Trophoblast cell (in vitro differentiated cells and primary cell): ENCODE measurements at regions not wholly inside any gene's neighbourhood (a gene's known extent, or its start where the extent isn't known, plus 50 kb on each side); places are given as distances from the start of the nearest gene placed in this dataset.

Experiments
- DNase-seq, 2 donors: peaks; one replicate each; pipeline ENCODE4 v3.0.0-alpha.2; 2016
- H2AFZ ChIP-seq: 2 replicates; pipeline ENCODE4 v1.6.1; 2013; ENCODE audit warnings: low read length, moderate library complexity, mild to moderate bottlenecking; ENCODE audit not compliant: insufficient read depth, poor library complexity
- H2AK5ac ChIP-seq: 2 replicates; pipeline ENCODE4 v1.6.1; 2013; ENCODE audit warnings: mild to moderate bottlenecking, low read length
- H2BK120ac ChIP-seq: 2 replicates; pipeline ENCODE4 v1.6.1; 2013; ENCODE audit warnings: low read length, mild to moderate bottlenecking, moderate library complexity; ENCODE audit not compliant: insufficient read depth, poor library complexity
- H2BK12ac ChIP-seq: 2 replicates; pipeline ENCODE4 v1.6.1; 2013; ENCODE audit warnings: mild to moderate bottlenecking, low read length, moderate library complexity
- H2BK5ac ChIP-seq: 2 replicates; pipeline ENCODE4 v1.6.1; 2013; ENCODE audit warnings: low read length, low read depth, moderate library complexity, mild to moderate bottlenecking; ENCODE audit not compliant: poor library complexity
- H3K14ac ChIP-seq: 2 replicates; pipeline ENCODE4 v1.6.1; 2013; ENCODE audit warnings: mild to moderate bottlenecking, low read length
- H3K18ac ChIP-seq: 2 replicates; pipeline ENCODE4 v1.6.1; 2013; ENCODE audit warnings: mild to moderate bottlenecking, low read length
- H3K23ac ChIP-seq: 2 replicates; pipeline ENCODE4 v1.6.1; 2013; ENCODE audit warnings: low read length
- H3K27ac ChIP-seq: 2 replicates; pipeline ENCODE4 v1.5.1; 2013; ENCODE audit warnings: low read depth, mild to moderate bottlenecking, inconsistent platforms, low read length, moderate library complexity
- H3K27me3 ChIP-seq: 2 replicates; pipeline ENCODE4 v1.6.1; 2013; ENCODE audit warnings: inconsistent platforms, mild to moderate bottlenecking, low read length, moderate library complexity; ENCODE audit not compliant: insufficient read depth
- H3K36me3 ChIP-seq, 2 experiments: 1 replicate in 1 of 2; 2 replicates in 1 of 2; pipeline ENCODE4 v1.6.1; 2013; ENCODE audit warnings: low read length in 2 of 2, mild to moderate bottlenecking in 2 of 2, moderate library complexity in 1 of 2; ENCODE audit not compliant: insufficient read depth in 2 of 2, control insufficient read depth in 1 of 2
- H3K4ac ChIP-seq: 2 replicates; pipeline ENCODE4 v1.6.1; 2013; ENCODE audit warnings: low read depth, mild to moderate bottlenecking, low read length, moderate library complexity
- H3K4me1 ChIP-seq, 2 experiments: 1 replicate in 1 of 2; 2 replicates in 1 of 2; pipeline ENCODE4 v1.6.1; 2013; ENCODE audit warnings: low read length in 2 of 2, mild to moderate bottlenecking in 2 of 2, moderate library complexity in 1 of 2; ENCODE audit not compliant: insufficient read depth in 2 of 2, control insufficient read depth in 1 of 2
- H3K4me2 ChIP-seq: 2 replicates; pipeline ENCODE4 v1.6.1; 2013; ENCODE audit warnings: inconsistent platforms, mild to moderate bottlenecking, low read length, moderate library complexity
- H3K4me3 ChIP-seq: 2 replicates; pipeline ENCODE4 v1.5.1; 2013; ENCODE audit warnings: mild to moderate bottlenecking, low read depth, low read length, inconsistent platforms
- H3K79me1 ChIP-seq: one replicate; pipeline ENCODE4 v1.6.1; 2013; ENCODE audit warnings: low read length
- H3K79me2 ChIP-seq: 2 replicates; pipeline ENCODE4 v1.6.1; 2013; ENCODE audit warnings: low read length, mild to moderate bottlenecking; ENCODE audit not compliant: control insufficient read depth, insufficient read depth, poor library complexity
- H3K9ac ChIP-seq: 2 replicates; pipeline ENCODE4 v1.6.1; 2013; ENCODE audit warnings: mild to moderate bottlenecking, low read length
- H3K9me3 ChIP-seq: 2 replicates; pipeline ENCODE4 v1.6.1; 2013; ENCODE audit warnings: low read depth, mild to moderate bottlenecking, control low read depth, inconsistent platforms, low read length; ENCODE audit not compliant: insufficient read depth
- H4K12ac ChIP-seq: 2 replicates; pipeline ENCODE4 v1.6.1; 2013; ENCODE audit warnings: low read depth, mild to moderate bottlenecking, low read length, moderate library complexity
- H4K8ac ChIP-seq: 2 replicates; pipeline ENCODE4 v1.6.1; 2013; ENCODE audit warnings: low read depth, mild to moderate bottlenecking, low read length, moderate library complexity
- H4K91ac ChIP-seq: one replicate; pipeline ENCODE4 v1.6.1; 2013; ENCODE audit warnings: low read depth, mild to moderate bottlenecking, low read length, moderate library complexity
- WGBS: extraction: QIAGEN DNeasy Blood & Tissue Kit; methylation state at CpG from one replicate; pipeline ENCODE4 v1.1.7; 2013; ENCODE audit warnings: missing lambda C conversion rate; ENCODE audit not compliant: insufficient read length, insufficient coverage; ENCODE audit errors: extremely low coverage; 5-methylcytosine and 5-hydroxymethylcytosine counted together

GRCh38 chr6:78482801-78483552 is 384.4 kb upstream of the IRAK1BP1 start:
- Histone ChIP-seq H3K27ac (no peak overlapping the region), H2BK5ac (no peak overlapping the region), H2AK5ac (no peak overlapping the region), H3K36me3 (no peaks in the 10 kb centered on the region), H3K4me3 (no peak overlapping the region), H4K8ac (no peak overlapping the region), H3K4ac (no peak overlapping the region), H2BK120ac (no peak overlapping the region), H3K79me1 (no peaks in the 10 kb centered on the region), H4K91ac (no peak overlapping the region), H3K4me2 (no peak overlapping the region), H2BK12ac (no peak overlapping the region), H3K9ac (no peak overlapping the region), H3K18ac (no peak overlapping the region), H3K9me3 (no peaks in the 10 kb centered on the region), H3K23ac (no peak overlapping the region), H3K79me2 (no peaks in the 10 kb centered on the region), H4K12ac (no peak overlapping the region), H2AFZ (no peak overlapping the region), H3K4me1 (no peaks in the 10 kb centered on the region), H3K14ac (no peak overlapping the region), H3K27me3 (no peaks in the 10 kb centered on the region)
- WGBS, result no CpG with 5 or more reads among the region's 4 CpGs
- DNase-seq, result no peak

- Histone ChIP-seq H3K18ac (no peak overlapping the region), H3K79me1 (no peaks in the 10 kb centered on the region), H3K9me3 (no peaks in the 10 kb centered on the region), H3K27me3 (no peaks in the 10 kb centered on the region), H3K79me2 (no peaks in the 10 kb centered on the region), H3K4me1 (no peaks in the 10 kb centered on the region), H4K91ac (no peak overlapping the region), H2AFZ (no peak overlapping the region), H3K27ac (no peak overlapping the region), H2BK5ac (no peak overlapping the region), H2BK120ac (no peak overlapping the region), H3K14ac (no peak overlapping the region), H4K8ac (no peak overlapping the region), H3K36me3 (no peaks in the 10 kb centered on the region), H3K4me3 (no peak overlapping the region), H3K23ac (no peak overlapping the region), H2BK12ac (no peak overlapping the region), H3K9ac (no peak overlapping the region), H4K12ac (no peak overlapping the region), H3K4me2 (no peak overlapping the region), H2AK5ac (no peak overlapping the region), H3K4ac (no peak overlapping the region)
- DNase-seq, result no peak
- WGBS, result no CpG with 5 or more reads among the region's 2 CpGs
Measured at GRCh38 chr6:78483553-78484197, 383.7 kb upstream of the IRAK1BP1 start.

GRCh38 chr6:78484198-78485064 is 382.9 kb upstream of the IRAK1BP1 start:
- no peaks in the 10 kb centered on the region for H3K79me1 ChIP-seq
- no peak overlapping the region for H4K12ac ChIP-seq
- no peak overlapping the region for H4K8ac ChIP-seq
- H3K79me2 ChIP-seq, result no peaks in the 10 kb centered on the region
- H3K4me1 ChIP-seq, result no peaks in the 10 kb centered on the region
- WGBS, result no CpG with 5 or more reads among the region's 1 CpG
- H2AK5ac ChIP-seq, result no peak overlapping the region
- H3K27ac ChIP-seq, result no peak overlapping the region
- H3K9me3 ChIP-seq, result no peaks in the 10 kb centered on the region
- H3K4ac ChIP-seq, result no peak overlapping the region
- no peaks in the 10 kb centered on the region for H3K27me3 ChIP-seq
- no peak overlapping the region for H3K4me2 ChIP-seq
- no peak overlapping the region for H3K18ac ChIP-seq
- H2BK120ac ChIP-seq, result no peak overlapping the region
- H4K91ac ChIP-seq, result no peak overlapping the region
- H3K14ac ChIP-seq, result no peak overlapping the region
- H2BK5ac ChIP-seq, result no peak overlapping the region
- H3K4me3 ChIP-seq, result no peak overlapping the region
- no peak for DNase-seq
- H3K23ac ChIP-seq, result no peak overlapping the region
- H2AFZ ChIP-seq, result no peak overlapping the region
- no peak overlapping the region for H3K9ac ChIP-seq
- H2BK12ac ChIP-seq, result no peak overlapping the region
- no peaks in the 10 kb centered on the region for H3K36me3 ChIP-seq

- WGBS, result no CpG with 5 or more reads among the region's 1 CpG
Measured at GRCh38 chr6:78487401-78487800, 379.9 kb upstream of the IRAK1BP1 start.

More at GRCh38 chr6:78487401-78487800, 379.9 kb upstream of the IRAK1BP1 start:
- Histone ChIP-seq H4K91ac (no peak overlapping the region), H2AFZ (no peak overlapping the region), H3K14ac (no peak overlapping the region), H3K9me3 (no peaks in the 10 kb centered on the region), H4K12ac (no peak overlapping the region), H3K36me3 (no peaks in the 10 kb centered on the region), H3K9ac (no peak overlapping the region), H4K8ac (no peak overlapping the region), H3K4me3 (no peak overlapping the region), H2AK5ac (no peak overlapping the region), H3K27ac (no peak overlapping the region), H3K4ac (no peak overlapping the region), H3K27me3 (no peaks in the 10 kb centered on the region), H2BK12ac (no peak overlapping the region), H3K79me2 (no peaks in the 10 kb centered on the region), H3K4me2 (no peak overlapping the region), H3K79me1 (no peaks in the 10 kb centered on the region), H2BK5ac (no peak overlapping the region), H3K18ac (no peak overlapping the region), H3K23ac (no peak overlapping the region), H2BK120ac (no peak overlapping the region), H3K4me1 (no peaks in the 10 kb centered on the region)
- no peak for DNase-seq
